Parathyroid adenoma (tissue), 2 donors: ENCODE measurements at regions not wholly inside any gene's neighbourhood (a gene's known extent, or its start where the extent isn't known, plus 50 kb on each side); places are given as distances from the start of the nearest gene placed in this dataset.

ENCODE experiments used
- H2AFZ ChIP-seq: fragments of 300-600 bp; sonication (generic); one replicate; pipeline ENCODE4 v1.7.0; 2017; ENCODE audit warnings: antibody characterized with exemption, mild to moderate bottlenecking
- H3K27ac ChIP-seq: fragments of 300-600 bp; sonication (generic); one replicate; pipeline ENCODE4 v1.7.0; 2017
- H3K27me3 ChIP-seq: fragments of 300-600 bp; sonication (generic); one replicate; pipeline ENCODE4 v1.7.0; 2017; ENCODE audit warnings: low read length; ENCODE audit not compliant: control insufficient read depth, insufficient read depth
- H3K36me3 ChIP-seq: fragments of 300-600 bp; sonication (generic); one replicate; pipeline ENCODE4 v1.7.0; 2017; ENCODE audit warnings: low read length; ENCODE audit not compliant: control insufficient read depth, insufficient read depth
- H3K4me1 ChIP-seq: fragments of 300-600 bp; sonication (generic); one replicate; pipeline ENCODE4 v1.7.0; 2017; ENCODE audit warnings: control low read depth
- H3K4me2 ChIP-seq: fragments of 300-600 bp; sonication (generic); one replicate; pipeline ENCODE4 v1.7.0; 2017; ENCODE audit warnings: low read length
- H3K4me3 ChIP-seq: fragments of 300-600 bp; sonication (generic); one replicate; pipeline ENCODE4 v1.7.0; 2017; ENCODE audit warnings: low read depth, low read length
- H3K79me2 ChIP-seq: fragments of 300-600 bp; sonication (generic); one replicate; pipeline ENCODE4 v1.7.0; 2017; ENCODE audit warnings: control low read depth
- H3K9ac ChIP-seq: fragments of 300-600 bp; sonication (generic); one replicate; pipeline ENCODE4 v1.7.0; 2017; ENCODE audit warnings: mild to moderate bottlenecking
- H3K9me3 ChIP-seq: fragments of 300-600 bp; sonication (generic); one replicate; pipeline ENCODE4 v1.7.0; 2017; ENCODE audit warnings: low read length; ENCODE audit not compliant: control insufficient read depth
- CTCF ChIP-seq: fragments of 300-600 bp; sonication (generic); IDR thresholded peaks from one replicate; pipeline ENCODE4 v1.7.0; 2017; ENCODE audit warnings: antibody characterized with exemption, mild to moderate bottlenecking
- donor health status: primary hyperparathyroidism.

GRCh38 chr18:40048253-40048652 lies 1906.8 kb upstream of the PIK3C3 start:
- no peaks in the 10 kb centered on the region for H3K9me3 ChIP-seq
- H3K27me3 ChIP-seq, result no peaks in the 10 kb centered on the region
- H3K4me3 ChIP-seq, result no peak overlapping the region
- H2AFZ ChIP-seq, result no peak overlapping the region
- H3K27ac ChIP-seq, result no peak overlapping the region
- H3K9ac ChIP-seq, result no peak overlapping the region
- no peak for TF ChIP-seq CTCF
- H3K4me1 ChIP-seq, result no peaks in the 10 kb centered on the region
- no peaks in the 10 kb centered on the region for H3K79me2 ChIP-seq
- no peak overlapping the region for H3K4me2 ChIP-seq
- no peaks in the 10 kb centered on the region for H3K36me3 ChIP-seq

GRCh38 chr18:40046596-40046995 lies 1908.4 kb upstream of the PIK3C3 start:
- H3K27me3 ChIP-seq, result no peaks in the 10 kb centered on the region

GRCh38 chr18:40041951-40042350 lies 1913.1 kb upstream of the PIK3C3 start:
- Histone ChIP-seq H2AFZ (no peak overlapping the region), H3K36me3 (no peaks in the 10 kb centered on the region), H3K27me3 (no peaks in the 10 kb centered on the region), H3K4me2 (no peak overlapping the region), H3K27ac (no peak overlapping the region), H3K9ac (no peak overlapping the region), H3K79me2 (no peaks in the 10 kb centered on the region), H3K4me1 (no peaks in the 10 kb centered on the region), H3K9me3 (no peaks in the 10 kb centered on the region), H3K4me3 (no peak overlapping the region)
- TF ChIP-seq CTCF, result no peak

More at GRCh38 chr18:40046596-40046995, 1908.4 kb upstream of the PIK3C3 start:
- Histone ChIP-seq H3K9me3 (no peaks in the 10 kb centered on the region), H3K27ac (no peak overlapping the region), H3K9ac (no peak overlapping the region), H3K79me2 (no peaks in the 10 kb centered on the region), H3K4me3 (no peak overlapping the region), H3K4me2 (no peak overlapping the region), H3K4me1 (no peaks in the 10 kb centered on the region), H3K36me3 (no peaks in the 10 kb centered on the region), H2AFZ (no peak overlapping the region)
- TF ChIP-seq CTCF, result no peak

GRCh38 chr18:40040574-40040973 lies 1914.5 kb upstream of the PIK3C3 start:
- Histone ChIP-seq H3K4me1 (no peaks in the 10 kb centered on the region), H3K36me3 (no peaks in the 10 kb centered on the region), H3K27me3 (no peaks in the 10 kb centered on the region), H3K9ac (no peak overlapping the region), H3K4me2 (no peak overlapping the region), H3K79me2 (no peaks in the 10 kb centered on the region), H2AFZ (no peak overlapping the region), H3K9me3 (no peaks in the 10 kb centered on the region), H3K4me3 (no peak overlapping the region), H3K27ac (no peak overlapping the region)
- TF ChIP-seq CTCF, result no peak

- Histone ChIP-seq H3K79me2 (no peaks in the 10 kb centered on the region), H2AFZ (no peak overlapping the region), H3K27ac (no peak overlapping the region), H3K4me1 (no peaks in the 10 kb centered on the region), H3K9me3 (no peaks in the 10 kb centered on the region), H3K27me3 (no peaks in the 10 kb centered on the region), H3K36me3 (no peaks in the 10 kb centered on the region), H3K4me2 (no peak overlapping the region), H3K4me3 (no peak overlapping the region), H3K9ac (no peak overlapping the region)
- TF ChIP-seq CTCF, result no peak
Observed at GRCh38 chr18:40037356-40037755, 1917.7 kb upstream of the PIK3C3 start.
